ENCODE measurements at regions not wholly inside any gene's neighbourhood (a gene's known extent, or its start where the extent isn't known, plus 50 kb on each side); places are given as distances from the start of the nearest gene placed in this dataset.

- dilution Hi-C loops (cut with MboI; ENCODE audit: extremely low pct_ligation_motif_present, low sequenced_read_pairs), result no loop called here
- no peak overlapping the region for H3K27ac ChIP-seq (ENCODE audit: control insufficient read depth, insufficient read depth, low read length)
- FAIRE-seq, result no peak
Observed at GRCh38 chr6:27136978-27137814, 110.3 kb upstream of the PRSS16 start.

GRCh38 chr6:27138406-27138805 lies 109.1 kb upstream of the PRSS16 start:
- dilution Hi-C loops (cut with MboI; ENCODE audit: extremely low pct_ligation_motif_present, low sequenced_read_pairs), result no loop called here
- H3K36me3 ChIP-seq (ENCODE audit: control insufficient read depth in 2 of 2, extremely low read depth in 1 of 2, insufficient read depth in 2 of 2, low read length in 2 of 2), result peaks cover 0 to 3% of the 10 kb centered on the region in 2 experiments
- TF ChIP-seq EZH2 (IDR thresholded peaks at IDR 0.05; ENCODE audit: low read length), result no peak
- TF ChIP-seq, protein P1, sequence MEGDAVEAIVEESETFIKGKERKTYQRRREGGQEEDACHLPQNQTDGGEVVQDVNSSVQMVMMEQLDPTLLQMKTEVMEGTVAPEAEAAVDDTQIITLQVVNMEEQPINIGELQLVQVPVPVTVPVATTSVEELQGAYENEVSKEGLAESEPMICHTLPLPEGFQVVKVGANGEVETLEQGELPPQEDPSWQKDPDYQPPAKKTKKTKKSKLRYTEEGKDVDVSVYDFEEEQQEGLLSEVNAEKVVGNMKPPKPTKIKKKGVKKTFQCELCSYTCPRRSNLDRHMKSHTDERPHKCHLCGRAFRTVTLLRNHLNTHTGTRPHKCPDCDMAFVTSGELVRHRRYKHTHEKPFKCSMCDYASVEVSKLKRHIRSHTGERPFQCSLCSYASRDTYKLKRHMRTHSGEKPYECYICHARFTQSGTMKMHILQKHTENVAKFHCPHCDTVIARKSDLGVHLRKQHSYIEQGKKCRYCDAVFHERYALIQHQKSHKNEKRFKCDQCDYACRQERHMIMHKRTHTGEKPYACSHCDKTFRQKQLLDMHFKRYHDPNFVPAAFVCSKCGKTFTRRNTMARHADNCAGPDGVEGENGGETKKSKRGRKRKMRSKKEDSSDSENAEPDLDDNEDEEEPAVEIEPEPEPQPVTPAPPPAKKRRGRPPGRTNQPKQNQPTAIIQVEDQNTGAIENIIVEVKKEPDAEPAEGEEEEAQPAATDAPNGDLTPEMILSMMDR (optimal IDR thresholded peaks at IDR 0.05 in 1 of 3, IDR thresholded peaks at IDR 0.05 in 1 of 3, conservative IDR thresholded peaks at IDR 0.05 in 1 of 3; ENCODE audit: extremely low read depth in 1 of 3, insufficient read depth in 2 of 3, low read length in 3 of 3), result no peak
- H3K27me3 ChIP-seq (ENCODE audit: control insufficient read depth, extremely low read depth, insufficient read depth, low read length), result no peaks in the 10 kb centered on the region
- peaks cover 15% of the 10 kb centered on the region for H3K4me1 ChIP-seq (ENCODE audit: control insufficient read depth, extremely low read depth, insufficient read depth, low read length)
- no peak overlapping the region for H3K27ac ChIP-seq (ENCODE audit: control insufficient read depth, insufficient read depth, low read length)
- H3K9me3 ChIP-seq (ENCODE audit: control insufficient read depth, low read depth, low read length), result no peaks in the 10 kb centered on the region
- no peak overlapping the region for H3K4me2 ChIP-seq (ENCODE audit: control insufficient read depth, extremely low read depth, insufficient read depth, low read depth, low read length)
- H3K4me3 ChIP-seq (ENCODE audit: control insufficient read depth in 2 of 3, extremely low read depth in 1 of 3, insufficient read depth in 2 of 3, low read depth in 1 of 3, low read length in 3 of 3), result no peak overlapping the region
- DNase-seq (ENCODE audit: low read depth, low spot score), result no peak
- H3K9ac ChIP-seq (ENCODE audit: control insufficient read depth, extremely low read depth, insufficient read depth, low read length), result no peak overlapping the region
- H3K79me2 ChIP-seq (ENCODE audit: control insufficient read depth, insufficient read depth, low read length), result no peaks in the 10 kb centered on the region
- H3K9me1 ChIP-seq (ENCODE audit: control insufficient read depth, extremely low read depth, insufficient read depth, low read length), result no peaks in the 10 kb centered on the region
- FAIRE-seq, result no peak
- no peaks in the 10 kb centered on the region for H4K20me1 ChIP-seq (ENCODE audit: control insufficient read depth, extremely low read depth, insufficient read depth, low read length)
- H2AFZ ChIP-seq (ENCODE audit: control insufficient read depth, low read length), result no peak overlapping the region

More at GRCh38 chr6:27136978-27137814, 110.3 kb upstream of the PRSS16 start:
- H2AFZ ChIP-seq (ENCODE audit: control insufficient read depth, low read length), result no peak overlapping the region
- H4K20me1 ChIP-seq (ENCODE audit: control insufficient read depth, extremely low read depth, insufficient read depth, low read length), result peaks cover 2% of the 10 kb centered on the region
- no peak for DNase-seq (ENCODE audit: low read depth, low spot score)
- no peaks in the 10 kb centered on the region for H3K9me3 ChIP-seq (ENCODE audit: control insufficient read depth, low read depth, low read length)
- H3K4me1 ChIP-seq (ENCODE audit: control insufficient read depth, extremely low read depth, insufficient read depth, low read length), result peaks cover 15% of the 10 kb centered on the region
- no peak overlapping the region for H3K4me3 ChIP-seq (ENCODE audit: control insufficient read depth in 2 of 3, extremely low read depth in 1 of 3, insufficient read depth in 2 of 3, low read depth in 1 of 3, low read length in 3 of 3)
- TF ChIP-seq, protein P1 (optimal IDR thresholded peaks at IDR 0.05 in 1 of 3, IDR thresholded peaks at IDR 0.05 in 1 of 3, conservative IDR thresholded peaks at IDR 0.05 in 1 of 3; ENCODE audit: extremely low read depth in 1 of 3, insufficient read depth in 2 of 3, low read length in 3 of 3), result no peak
- TF ChIP-seq EZH2 (IDR thresholded peaks at IDR 0.05; ENCODE audit: low read length), result no peak
- no peak overlapping the region for H3K9ac ChIP-seq (ENCODE audit: control insufficient read depth, extremely low read depth, insufficient read depth, low read length)
- no peak overlapping the region for H3K4me2 ChIP-seq (ENCODE audit: control insufficient read depth, extremely low read depth, insufficient read depth, low read depth, low read length)
- H3K79me2 ChIP-seq (ENCODE audit: control insufficient read depth, insufficient read depth, low read length), result no peaks in the 10 kb centered on the region
- peaks cover 0 to 3% of the 10 kb centered on the region in 2 experiments for H3K36me3 ChIP-seq (ENCODE audit: control insufficient read depth in 2 of 2, extremely low read depth in 1 of 2, insufficient read depth in 2 of 2, low read length in 2 of 2)
- no peaks in the 10 kb centered on the region for H3K9me1 ChIP-seq (ENCODE audit: control insufficient read depth, extremely low read depth, insufficient read depth, low read length)
- no peaks in the 10 kb centered on the region for H3K27me3 ChIP-seq (ENCODE audit: control insufficient read depth, extremely low read depth, insufficient read depth, low read length)
